Karpas-422 (cell line): ENCODE measurements at regions not wholly inside any gene's neighbourhood (a gene's known extent, or its start where the extent isn't known, plus 50 kb on each side); places are given as distances from the start of the nearest gene placed in this dataset.

ENCODE experiments used
- DNase-seq: peaks from one replicate; pipeline ENCODE4 v3.0.0-alpha.2; 2015
- H2AFZ ChIP-seq: fragments of 200-600 bp; sonication (generic); 2 replicates; pipeline ENCODE4 v1.6.1; 2014; ENCODE audit warnings: antibody characterized with exemption, low read length, mixed read lengths
- H3K27ac ChIP-seq: fragments of 200-600 bp; sonication (generic); 2 replicates; pipeline ENCODE4 v1.5.1; 2014; ENCODE audit warnings: mild to moderate bottlenecking, low read length, moderate library complexity
- H3K27me3 ChIP-seq: fragments of 200-600 bp; sonication (generic); 2 replicates; pipeline ENCODE4 v1.6.1; 2014; ENCODE audit warnings: low read length, mixed read lengths
- H3K36me3 ChIP-seq: fragments of 200-600 bp; sonication (generic); 2 replicates; pipeline ENCODE4 v1.6.1; 2014; ENCODE audit warnings: low read length, mixed read lengths; ENCODE audit not compliant: insufficient read depth
- H3K4me1 ChIP-seq: fragments of 200-600 bp; sonication (generic); 2 replicates; pipeline ENCODE4 v1.6.1; 2014; ENCODE audit warnings: mild to moderate bottlenecking, low read length, mixed read lengths
- H3K4me2 ChIP-seq: fragments of 200-600 bp; sonication (generic); 2 replicates; pipeline ENCODE4 v1.6.1; 2014; ENCODE audit warnings: low read length, low read depth, mild to moderate bottlenecking; ENCODE audit not compliant: poor library complexity, severe bottlenecking
- H3K4me3 ChIP-seq: fragments of 200-600 bp; sonication (generic); 2 replicates; pipeline ENCODE4 v1.5.1; 2014; ENCODE audit warnings: mild to moderate bottlenecking, antibody characterized with exemption, low read length, mixed read lengths
- H3K79me2 ChIP-seq: fragments of 200-600 bp; sonication (generic); 2 replicates; pipeline ENCODE4 v1.6.1; 2014; ENCODE audit warnings: mild to moderate bottlenecking, low read length, mixed read lengths
- H3K9ac ChIP-seq: fragments of 200-600 bp; sonication (generic); 2 replicates; pipeline ENCODE4 v1.6.0; 2014; ENCODE audit warnings: low read length
- H3K9me2 ChIP-seq: fragments of 200-600 bp; sonication (generic), shearing (Covaris generic); replicated peaks from 2 replicates; pipeline ENCODE4 v1.6.0; 2014; ENCODE audit warnings: mild to moderate bottlenecking, low read length, moderate library complexity; ENCODE audit not compliant: insufficient read depth
- H3K9me3 ChIP-seq: fragments of 300-700, 200-600 bp; sonication (generic); 2 replicates; pipeline ENCODE4 v1.6.1; 2014; ENCODE audit warnings: low read length, mixed read lengths
- H4K20me1 ChIP-seq: fragments of 200-600 bp; sonication (generic); 2 replicates; pipeline ENCODE4 v1.6.1; 2014; ENCODE audit warnings: mild to moderate bottlenecking, antibody characterized with exemption, low read length, low read depth; ENCODE audit not compliant: insufficient read depth

- DNase-seq = no peak
- no peaks in the 10 kb centered on the region for H3K9me3 ChIP-seq
- H3K4me1 ChIP-seq = no peaks in the 10 kb centered on the region
- H4K20me1 ChIP-seq = no peaks in the 10 kb centered on the region
- H3K4me3 ChIP-seq = no peak overlapping the region
- no peak overlapping the region for H3K27ac ChIP-seq
- no peak overlapping the region for H3K9ac ChIP-seq
- no peak overlapping the region for H3K4me2 ChIP-seq
- no peaks in the 10 kb centered on the region for H3K36me3 ChIP-seq
- H3K27me3 ChIP-seq = no peaks in the 10 kb centered on the region
- no peaks in the 10 kb centered on the region for H3K79me2 ChIP-seq
- no peaks in the 10 kb centered on the region for H3K9me2 ChIP-seq
- no peak overlapping the region for H2AFZ ChIP-seq
Measured at GRCh38 chr6:41476401-41476800, 69.8 kb upstream of the FOXP4 start.

GRCh38 chr6:41477572-41477971 is 68.6 kb upstream of the FOXP4 start:
- Histone ChIP-seq H3K9ac (no peak overlapping the region), H2AFZ (no peak overlapping the region), H3K36me3 (no peaks in the 10 kb centered on the region), H3K79me2 (no peaks in the 10 kb centered on the region), H3K9me3 (no peaks in the 10 kb centered on the region), H3K27ac (no peak overlapping the region), H3K4me2 (no peak overlapping the region), H3K27me3 (no peaks in the 10 kb centered on the region), H3K4me1 (no peaks in the 10 kb centered on the region), H4K20me1 (no peaks in the 10 kb centered on the region), H3K4me3 (no peak overlapping the region), H3K9me2 (no peaks in the 10 kb centered on the region)
- no peak for DNase-seq

- no peak overlapping the region for H3K27ac ChIP-seq
- no peak overlapping the region for H3K4me2 ChIP-seq
- no peaks in the 10 kb centered on the region for H4K20me1 ChIP-seq
- no peaks in the 10 kb centered on the region for H3K27me3 ChIP-seq
- H2AFZ ChIP-seq = no peak overlapping the region
- H3K4me3 ChIP-seq = no peak overlapping the region
- H3K36me3 ChIP-seq = no peaks in the 10 kb centered on the region
- DNase-seq = no peak
- H3K79me2 ChIP-seq = no peaks in the 10 kb centered on the region
- no peaks in the 10 kb centered on the region for H3K4me1 ChIP-seq
- no peak overlapping the region for H3K9ac ChIP-seq
- no peaks in the 10 kb centered on the region for H3K9me3 ChIP-seq
- no peaks in the 10 kb centered on the region for H3K9me2 ChIP-seq
Measured at GRCh38 chr6:41483943-41484342, 62.2 kb upstream of the FOXP4 start.

- Histone ChIP-seq H2AFZ (no peak overlapping the region), H3K4me2 (no peak overlapping the region), H3K9me2 (no peaks in the 10 kb centered on the region), H3K27ac (no peak overlapping the region), H3K79me2 (no peaks in the 10 kb centered on the region), H3K9ac (no peak overlapping the region), H3K4me1 (no peaks in the 10 kb centered on the region), H3K9me3 (no peaks in the 10 kb centered on the region), H4K20me1 (no peaks in the 10 kb centered on the region), H3K36me3 (no peaks in the 10 kb centered on the region), H3K4me3 (no peak overlapping the region), H3K27me3 (no peaks in the 10 kb centered on the region)
- DNase-seq = no peak
Measured at GRCh38 chr6:41487860-41488432, 58.2 kb upstream of the FOXP4 start.

- Histone ChIP-seq H3K4me1 (no peaks in the 10 kb centered on the region), H3K27me3 (no peaks in the 10 kb centered on the region), H3K27ac (no peak overlapping the region), H2AFZ (no peak overlapping the region), H3K9me2 (no peaks in the 10 kb centered on the region), H3K9ac (no peak overlapping the region), H3K9me3 (no peaks in the 10 kb centered on the region), H3K4me2 (no peak overlapping the region), H3K79me2 (no peaks in the 10 kb centered on the region), H3K4me3 (no peak overlapping the region), H4K20me1 (no peaks in the 10 kb centered on the region), H3K36me3 (no peaks in the 10 kb centered on the region)
- DNase-seq = no peak
Measured at GRCh38 chr6:41488433-41489119, 57.6 kb upstream of the FOXP4 start.

GRCh38 chr6:41489120-41489851 is 56.9 kb upstream of the FOXP4 start:
- Histone ChIP-seq H2AFZ (no peak overlapping the region), H3K27ac (no peak overlapping the region), H3K9me2 (no peaks in the 10 kb centered on the region), H3K36me3 (no peaks in the 10 kb centered on the region), H3K4me2 (no peak overlapping the region), H3K9ac (no peak overlapping the region), H3K79me2 (no peaks in the 10 kb centered on the region), H3K4me3 (no peak overlapping the region), H3K27me3 (no peaks in the 10 kb centered on the region), H3K4me1 (no peaks in the 10 kb centered on the region), H3K9me3 (no peaks in the 10 kb centered on the region), H4K20me1 (no peaks in the 10 kb centered on the region)
- no peak for DNase-seq

- H3K4me1 ChIP-seq = no peaks in the 10 kb centered on the region
- H4K20me1 ChIP-seq = no peaks in the 10 kb centered on the region
Measured at GRCh38 chr6:41492261-41492891, 53.8 kb upstream of the FOXP4 start.

More at GRCh38 chr6:41492261-41492891, 53.8 kb upstream of the FOXP4 start:
- Histone ChIP-seq H3K9me2 (no peaks in the 10 kb centered on the region), H3K79me2 (no peaks in the 10 kb centered on the region), H3K36me3 (no peaks in the 10 kb centered on the region), H3K27me3 (no peaks in the 10 kb centered on the region), H3K4me2 (no peak overlapping the region), H3K9me3 (no peaks in the 10 kb centered on the region), H3K9ac (no peak overlapping the region), H3K27ac (no peak overlapping the region), H2AFZ (no peak overlapping the region), H3K4me3 (no peak overlapping the region)
- no peak for DNase-seq
